ENCODE measurements at regions not wholly inside any gene's neighbourhood (a gene's known extent, or its start where the extent isn't known, plus 50 kb on each side); places are given as distances from the start of the nearest gene placed in this dataset.

- H3K14ac ChIP-seq (ENCODE audit: insufficient read depth, low read length): no peak overlapping the region
- no peak overlapping the region for H4K91ac ChIP-seq (ENCODE audit: insufficient read length, low read depth, low read length)
- WGBS (ENCODE audit: extremely low coverage, insufficient read length, low lambda C conversion rate): no CpG with 5 or more reads among the region's 4 CpGs
- no peak overlapping the region for H3K56ac ChIP-seq (ENCODE audit: insufficient read length, low read depth, low read length)
- no peak overlapping the region for H3K18ac ChIP-seq (ENCODE audit: insufficient read length, low read depth, low read length)
- H2BK20ac ChIP-seq (ENCODE audit: low read depth, low read length, poor library complexity, severe bottlenecking): no peak overlapping the region
- no peak overlapping the region for H2AK5ac ChIP-seq (ENCODE audit: insufficient read length, low read length)
- Mint-ChIP-seq H3K27me3 (ENCODE audit: low read depth) (no peaks in the 10 kb centered on the region; the same call in 1 of the 2 replicates), H3K36me3 (ENCODE audit: insufficient read depth in 1 of 3, low read depth in 3 of 3) (no peaks in the 10 kb centered on the region), H3K9me3 (no peaks in the 10 kb centered on the region), H3K4me3 (no peak overlapping the region), H3K4me1 (peaks cover 0 to 26% of the 10 kb centered on the region in 2 experiments; a peak in 3 of 4 replicates), H3K27ac (no peak overlapping the region)
- no peaks in the 10 kb centered on the region for H4K20me1 ChIP-seq (ENCODE audit: control insufficient read depth, insufficient read depth, insufficient read length)
- H3K4ac ChIP-seq (ENCODE audit: low read depth, low read length): no peak overlapping the region
- H3K23me2 ChIP-seq (ENCODE audit: insufficient read length, low read depth, low read length, poor library complexity, severe bottlenecking): no peaks in the 10 kb centered on the region
- H3T11ph ChIP-seq (ENCODE audit: low read length): no peak overlapping the region
- H3K9me3 ChIP-seq (ENCODE audit: control insufficient read depth, low read depth, low read length): no peaks in the 10 kb centered on the region
- H3K23ac ChIP-seq (ENCODE audit: insufficient read length, low read depth, low read length): no peak overlapping the region
- no peak overlapping the region for H3K27ac ChIP-seq (ENCODE audit: insufficient read length, low read depth, low read length)
- H2BK15ac ChIP-seq (ENCODE audit: low read depth, low read length): no peak overlapping the region
- no peak for DNase-seq
- H3K4me2 ChIP-seq (ENCODE audit: insufficient read depth, insufficient read length, low read length): no peak overlapping the region
- no peak overlapping the region for H3K9ac ChIP-seq (ENCODE audit: extremely low read depth, insufficient read length, low read length)
- H3K27me3 ChIP-seq (ENCODE audit: insufficient read depth, low read length): no peaks in the 10 kb centered on the region
- H3K79me1 ChIP-seq (ENCODE audit: insufficient read depth, low read depth, low read length, poor library complexity, severe bottlenecking): no peaks in the 10 kb centered on the region
- TF ChIP-seq CTCF (conservative IDR thresholded peaks at IDR 0.05): no peak
- H3K4me1 ChIP-seq (ENCODE audit: insufficient read depth, low read length): 0 out of 2 replicates have a peak, but pooled peaks cover 3% of the 10 kb centered on the region
- H3K79me2 ChIP-seq (ENCODE audit: insufficient read depth, low read length): no peaks in the 10 kb centered on the region
- H2BK120ac ChIP-seq (ENCODE audit: low read depth, low read length, poor library complexity, severe bottlenecking): no peak overlapping the region
- no peak overlapping the region for H2BK5ac ChIP-seq (ENCODE audit: insufficient read length, low read length)
- no peak overlapping the region for H2AFZ ChIP-seq (ENCODE audit: low read length)
- H4K8ac ChIP-seq (replicated peaks; ENCODE audit: insufficient read length, low read depth, low read length): no peak overlapping the region
- H2BK12ac ChIP-seq (ENCODE audit: insufficient read length, low read depth, low read length): no peak overlapping the region
- no peak overlapping the region for H4K5ac ChIP-seq (ENCODE audit: insufficient read length, low read depth, low read length)
Measured at GRCh38 chr7:31437250-31437865, 76.5 kb upstream of the ITPRID1 start.
